Cerebellar cortex (tissue), 1 donor: ENCODE measurements at regions not wholly inside any gene's neighbourhood (a gene's known extent, or its start where the extent isn't known, plus 50 kb on each side); places are given as distances from the start of the nearest gene placed in this dataset.

Source experiments
- DNase-seq: peaks from one replicate; pipeline ENCODE4 v3.0.0-alpha.2; 2015; ENCODE audit warnings: low spot score

- DNase-seq = no peak
These were observed 572.1 kb upstream of the IGFBP3 start for GRCh38 chr7:46493196-46493595.

GRCh38 chr7:46492466-46492865 is 571.4 kb upstream of the IGFBP3 start:
- no peak for DNase-seq

GRCh38 chr7:46490406-46490805 is 569.3 kb upstream of the IGFBP3 start:
- DNase-seq = no peak

- DNase-seq = no peak
These were observed 568.0 kb upstream of the IGFBP3 start for GRCh38 chr7:46489106-46489505.

GRCh38 chr7:46488607-46489006 is 567.5 kb upstream of the IGFBP3 start:
- no peak for DNase-seq

- DNase-seq = no peak
These were observed 565.5 kb upstream of the IGFBP3 start for GRCh38 chr7:46486256-46487206.

- DNase-seq = no peak
These were observed 564.5 kb upstream of the IGFBP3 start for GRCh38 chr7:46485481-46486065.

GRCh38 chr7:46484906-46485305 is 563.8 kb upstream of the IGFBP3 start:
- no peak for DNase-seq

GRCh38 chr7:46480619-46481018 is 559.5 kb upstream of the IGFBP3 start:
- no peak for DNase-seq

GRCh38 chr7:46479680-46480079 is 558.6 kb upstream of the IGFBP3 start:
- DNase-seq = no peak

- DNase-seq = no peak
These were observed 557.0 kb upstream of the IGFBP3 start for GRCh38 chr7:46478046-46478445.

GRCh38 chr7:46468753-46469356 is 547.8 kb upstream of the IGFBP3 start:
- peak; percentile 0 for DNase-seq

- no peak for DNase-seq
These were observed 542.1 kb upstream of the IGFBP3 start for GRCh38 chr7:46463170-46463569.

- DNase-seq = no peak
These were observed 540.3 kb upstream of the IGFBP3 start for GRCh38 chr7:46461334-46461777.

GRCh38 chr7:46459942-46460341 is 538.9 kb upstream of the IGFBP3 start:
- DNase-seq = no peak

- no peak for DNase-seq
These were observed 533.7 kb upstream of the IGFBP3 start for GRCh38 chr7:46454816-46455215.

GRCh38 chr7:46452561-46453135 is 531.6 kb upstream of the IGFBP3 start:
- no peak for DNase-seq

GRCh38 chr7:46451846-46452245 is 530.8 kb upstream of the IGFBP3 start:
- DNase-seq = no peak

- DNase-seq = no peak
These were observed 529.8 kb upstream of the IGFBP3 start for GRCh38 chr7:46450886-46451285.

- DNase-seq = no peak
These were observed 529.4 kb upstream of the IGFBP3 start for GRCh38 chr7:46450425-46450824.

GRCh38 chr7:46449743-46450142 is 528.7 kb upstream of the IGFBP3 start:
- DNase-seq = no peak

- no peak for DNase-seq
These were observed 527.4 kb upstream of the IGFBP3 start for GRCh38 chr7:46448478-46448877.

- no peak for DNase-seq
These were observed 525.1 kb upstream of the IGFBP3 start for GRCh38 chr7:46446151-46446550.
